HCT116 (cell line): ENCODE measurements at regions not wholly inside any gene's neighbourhood (a gene's known extent, or its start where the extent isn't known, plus 50 kb on each side); places are given as distances from the start of the nearest gene placed in this dataset.

Experiments used
- POLR2A ChIP-seq: IDR thresholded peaks from 2 replicates; pipeline ENCODE4 v1.7.0; 2011; ENCODE audit warnings: borderline replicate concordance; ENCODE audit not compliant: insufficient read depth, insufficient read length; ENCODE audit errors: extremely low read depth
- TF ChIP-seq, protein P1 (sequence below): IDR thresholded peaks from 2 replicates; pipeline ENCODE4 v1.6.1; 2012; ENCODE audit warnings: low read depth
- TF ChIP-seq, protein P2 (sequence below), 3 experiments: fragments of 200-600 bp in 1 of 3; sonication (generic) in 1 of 3; IDR thresholded peaks in 2 of 3; conservative IDR thresholded peaks in 1 of 3; 2 replicates each; pipeline ENCODE4 v1.5.1; 2012 to 2017; ENCODE audit warnings: low read depth in 2 of 3, low read length in 2 of 3, antibody characterized with exemption in 1 of 3, borderline replicate concordance in 1 of 3, control low read depth in 1 of 3, mild to moderate bottlenecking in 1 of 3, mixed read lengths in 1 of 3, mixed run types in 1 of 3, moderate library complexity in 1 of 3; ENCODE audit not compliant: insufficient read depth in 1 of 3

GRCh38 chr3:191753196-191753595 lies 292.2 kb downstream of the PYDC2 start:
- TF ChIP-seq, protein P1, sequence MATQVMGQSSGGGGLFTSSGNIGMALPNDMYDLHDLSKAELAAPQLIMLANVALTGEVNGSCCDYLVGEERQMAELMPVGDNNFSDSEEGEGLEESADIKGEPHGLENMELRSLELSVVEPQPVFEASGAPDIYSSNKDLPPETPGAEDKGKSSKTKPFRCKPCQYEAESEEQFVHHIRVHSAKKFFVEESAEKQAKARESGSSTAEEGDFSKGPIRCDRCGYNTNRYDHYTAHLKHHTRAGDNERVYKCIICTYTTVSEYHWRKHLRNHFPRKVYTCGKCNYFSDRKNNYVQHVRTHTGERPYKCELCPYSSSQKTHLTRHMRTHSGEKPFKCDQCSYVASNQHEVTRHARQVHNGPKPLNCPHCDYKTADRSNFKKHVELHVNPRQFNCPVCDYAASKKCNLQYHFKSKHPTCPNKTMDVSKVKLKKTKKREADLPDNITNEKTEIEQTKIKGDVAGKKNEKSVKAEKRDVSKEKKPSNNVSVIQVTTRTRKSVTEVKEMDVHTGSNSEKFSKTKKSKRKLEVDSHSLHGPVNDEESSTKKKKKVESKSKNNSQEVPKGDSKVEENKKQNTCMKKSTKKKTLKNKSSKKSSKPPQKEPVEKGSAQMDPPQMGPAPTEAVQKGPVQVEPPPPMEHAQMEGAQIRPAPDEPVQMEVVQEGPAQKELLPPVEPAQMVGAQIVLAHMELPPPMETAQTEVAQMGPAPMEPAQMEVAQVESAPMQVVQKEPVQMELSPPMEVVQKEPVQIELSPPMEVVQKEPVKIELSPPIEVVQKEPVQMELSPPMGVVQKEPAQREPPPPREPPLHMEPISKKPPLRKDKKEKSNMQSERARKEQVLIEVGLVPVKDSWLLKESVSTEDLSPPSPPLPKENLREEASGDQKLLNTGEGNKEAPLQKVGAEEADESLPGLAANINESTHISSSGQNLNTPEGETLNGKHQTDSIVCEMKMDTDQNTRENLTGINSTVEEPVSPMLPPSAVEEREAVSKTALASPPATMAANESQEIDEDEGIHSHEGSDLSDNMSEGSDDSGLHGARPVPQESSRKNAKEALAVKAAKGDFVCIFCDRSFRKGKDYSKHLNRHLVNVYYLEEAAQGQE = no peak
- TF ChIP-seq, protein P2, sequence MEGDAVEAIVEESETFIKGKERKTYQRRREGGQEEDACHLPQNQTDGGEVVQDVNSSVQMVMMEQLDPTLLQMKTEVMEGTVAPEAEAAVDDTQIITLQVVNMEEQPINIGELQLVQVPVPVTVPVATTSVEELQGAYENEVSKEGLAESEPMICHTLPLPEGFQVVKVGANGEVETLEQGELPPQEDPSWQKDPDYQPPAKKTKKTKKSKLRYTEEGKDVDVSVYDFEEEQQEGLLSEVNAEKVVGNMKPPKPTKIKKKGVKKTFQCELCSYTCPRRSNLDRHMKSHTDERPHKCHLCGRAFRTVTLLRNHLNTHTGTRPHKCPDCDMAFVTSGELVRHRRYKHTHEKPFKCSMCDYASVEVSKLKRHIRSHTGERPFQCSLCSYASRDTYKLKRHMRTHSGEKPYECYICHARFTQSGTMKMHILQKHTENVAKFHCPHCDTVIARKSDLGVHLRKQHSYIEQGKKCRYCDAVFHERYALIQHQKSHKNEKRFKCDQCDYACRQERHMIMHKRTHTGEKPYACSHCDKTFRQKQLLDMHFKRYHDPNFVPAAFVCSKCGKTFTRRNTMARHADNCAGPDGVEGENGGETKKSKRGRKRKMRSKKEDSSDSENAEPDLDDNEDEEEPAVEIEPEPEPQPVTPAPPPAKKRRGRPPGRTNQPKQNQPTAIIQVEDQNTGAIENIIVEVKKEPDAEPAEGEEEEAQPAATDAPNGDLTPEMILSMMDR (IDR thresholded peaks at IDR 0.05 in 2 of 3, conservative IDR thresholded peaks at IDR 0.05 in 1 of 3; ENCODE audit: borderline replicate concordance in 1 of 3, insufficient read depth in 1 of 3, low read depth in 2 of 3, low read length in 2 of 3) = no peak
- no peak for TF ChIP-seq POLR2A
